ENCODE measurements at regions not wholly inside any gene's neighbourhood (a gene's known extent, or its start where the extent isn't known, plus 50 kb on each side); places are given as distances from the start of the nearest gene placed in this dataset.

DNA sequence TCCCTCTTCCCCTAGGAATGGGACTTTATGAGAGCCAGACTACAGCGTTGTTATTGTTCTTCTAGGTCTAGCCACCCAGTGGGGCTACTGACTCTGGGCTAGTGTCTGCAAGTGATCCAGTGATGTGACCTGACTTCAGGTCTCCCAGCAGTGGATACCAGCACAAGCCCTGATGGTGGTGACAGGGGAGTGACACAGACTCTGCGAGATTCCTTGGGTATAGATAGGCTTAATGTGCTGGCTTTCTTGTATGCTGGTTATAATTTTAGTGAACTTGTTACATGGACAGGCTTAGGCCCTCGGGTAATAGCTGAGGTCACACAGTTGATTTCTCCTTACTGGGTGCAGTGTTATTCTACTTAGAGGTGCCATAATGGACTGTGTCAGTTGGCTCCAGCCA, 106.9 kb downstream of the TBC1D30 start:
- Histone ChIP-seq H3K36me3 (ENCODE audit: insufficient read depth, low read length) (no peaks in the 10 kb centered on the region), H3K27me3 (ENCODE audit: control insufficient read depth, insufficient read depth, low read length) (peaks cover 13% of the 10 kb centered on the region), H3K9ac (ENCODE audit: low read depth, low read length) (no peak overlapping the region), H3K4me1 (ENCODE audit: control insufficient read depth, insufficient read depth, low read length) (no peaks in the 10 kb centered on the region), H3K4me2 (ENCODE audit: low read length) (no peak overlapping the region), H3K4me3 (ENCODE audit: low read length) (no peak overlapping the region), H3K9me3 (replicated peaks; ENCODE audit: low read length) (no peaks in the 10 kb centered on the region)

DNA sequence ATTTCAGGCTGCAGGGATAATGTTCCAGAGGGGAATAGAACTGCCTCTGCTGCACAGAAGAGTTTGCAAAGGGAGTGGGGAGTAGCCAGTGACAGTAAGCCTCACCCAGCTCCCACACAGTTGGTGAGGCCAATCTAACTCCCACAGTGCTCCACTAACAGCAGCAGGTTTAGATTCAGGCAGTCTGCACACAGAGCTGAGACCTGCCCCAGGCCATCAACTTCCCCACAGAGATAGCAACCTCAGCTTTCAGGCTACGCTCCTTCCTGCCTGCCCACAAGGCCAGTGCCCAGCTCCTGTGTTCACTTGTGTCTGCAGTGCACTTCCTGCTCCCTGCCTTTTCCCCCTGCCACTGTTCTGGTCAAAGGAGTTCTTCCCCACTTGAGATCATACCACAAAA, 107.5 kb downstream of the TBC1D30 start:
- Histone ChIP-seq H3K9me3 (replicated peaks; ENCODE audit: low read length) (no peaks in the 10 kb centered on the region), H3K9ac (ENCODE audit: low read depth, low read length) (no peak overlapping the region), H3K36me3 (ENCODE audit: insufficient read depth, low read length) (no peaks in the 10 kb centered on the region), H3K27me3 (ENCODE audit: control insufficient read depth, insufficient read depth, low read length) (peaks cover 15% of the 10 kb centered on the region), H3K4me1 (ENCODE audit: control insufficient read depth, insufficient read depth, low read length) (no peaks in the 10 kb centered on the region), H3K4me2 (ENCODE audit: low read length) (no peak overlapping the region), H3K4me3 (ENCODE audit: low read length) (no peak overlapping the region)

DNA sequence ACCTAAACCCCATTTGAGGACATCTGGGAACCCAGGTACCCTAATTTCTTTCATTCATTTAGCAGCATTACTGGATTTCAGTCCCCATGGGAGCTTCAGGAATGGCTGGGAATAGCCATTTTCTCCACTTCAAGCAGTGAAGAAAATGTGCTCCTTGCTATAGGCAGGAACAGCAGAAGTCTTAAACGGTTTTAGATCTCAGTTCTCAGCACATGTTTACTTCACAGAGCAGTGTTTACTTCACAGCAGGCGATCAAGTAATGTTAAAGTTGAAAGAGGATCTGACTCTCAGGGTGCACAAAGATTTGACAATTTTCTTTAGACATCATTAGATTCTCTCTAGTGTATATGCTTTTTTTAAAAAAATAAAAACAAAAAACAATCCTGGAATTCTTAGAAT, 109.3 kb downstream of the TBC1D30 start:
- Histone ChIP-seq H3K9me3 (replicated peaks; ENCODE audit: low read length) (no peaks in the 10 kb centered on the region), H3K4me2 (ENCODE audit: low read length) (no peak overlapping the region), H3K4me3 (ENCODE audit: low read length) (no peak overlapping the region), H3K36me3 (ENCODE audit: insufficient read depth, low read length) (no peaks in the 10 kb centered on the region), H3K9ac (ENCODE audit: low read depth, low read length) (no peak overlapping the region), H3K4me1 (ENCODE audit: control insufficient read depth, insufficient read depth, low read length) (no peaks in the 10 kb centered on the region), H3K27me3 (ENCODE audit: control insufficient read depth, insufficient read depth, low read length) (peaks cover 9% of the 10 kb centered on the region)

DNA sequence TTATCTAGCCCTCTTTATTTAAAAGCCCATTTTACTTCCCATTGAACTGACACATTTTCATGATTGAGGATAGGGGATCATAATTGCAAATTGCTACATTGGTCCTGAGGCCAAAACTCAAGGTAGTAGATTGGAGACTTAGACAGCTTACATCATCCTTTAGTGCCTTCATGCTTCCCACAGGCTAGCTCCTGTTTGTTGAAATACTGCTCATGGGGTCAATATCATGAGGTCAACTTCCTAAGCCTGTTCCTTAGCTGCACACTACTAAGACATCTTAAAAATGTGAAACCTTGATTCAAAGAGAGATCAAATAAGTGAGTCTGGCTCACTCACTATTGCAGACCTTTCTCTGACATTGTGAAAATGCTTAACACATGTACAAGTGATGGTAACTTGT, 113.0 kb downstream of the TBC1D30 start:
- Histone ChIP-seq H3K36me3 (ENCODE audit: insufficient read depth, low read length) (no peaks in the 10 kb centered on the region), H3K27me3 (ENCODE audit: control insufficient read depth, insufficient read depth, low read length) (peaks cover 12% of the 10 kb centered on the region), H3K4me3 (ENCODE audit: low read length) (no peak overlapping the region), H3K4me2 (ENCODE audit: low read length) (no peak overlapping the region), H3K4me1 (ENCODE audit: control insufficient read depth, insufficient read depth, low read length) (no peaks in the 10 kb centered on the region), H3K9ac (ENCODE audit: low read depth, low read length) (no peak overlapping the region), H3K9me3 (replicated peaks; ENCODE audit: low read length) (no peaks in the 10 kb centered on the region)

DNA sequence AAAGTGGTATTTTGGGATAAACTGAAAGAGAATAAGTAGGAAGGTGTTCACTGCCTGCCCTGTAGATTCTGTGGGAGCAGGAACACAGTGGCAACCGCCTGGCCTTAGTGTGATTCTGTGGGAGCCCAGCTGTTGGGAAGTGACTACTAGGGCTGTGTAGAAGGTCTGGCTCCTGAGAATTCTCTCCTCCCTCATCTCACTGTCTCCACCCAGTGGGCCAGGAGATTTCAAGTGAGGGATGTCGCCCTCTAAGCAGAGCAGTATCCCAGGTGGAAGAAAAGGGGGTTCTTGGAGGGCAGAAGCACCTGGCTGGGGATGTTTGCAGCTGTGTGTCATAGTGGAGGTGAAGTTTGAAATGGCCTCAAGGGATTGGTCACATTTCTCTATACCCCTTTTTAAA, 113.7 kb downstream of the TBC1D30 start:
- H3K27me3 ChIP-seq (ENCODE audit: control insufficient read depth, insufficient read depth, low read length), result peaks cover 6% of the 10 kb centered on the region
- no peaks in the 10 kb centered on the region for H3K9me3 ChIP-seq (replicated peaks; ENCODE audit: low read length)
- H3K4me1 ChIP-seq (ENCODE audit: control insufficient read depth, insufficient read depth, low read length), result peaks cover 3% of the 10 kb centered on the region
- H3K9ac ChIP-seq (ENCODE audit: low read depth, low read length), result no peak overlapping the region
- no peak overlapping the region for H3K4me3 ChIP-seq (ENCODE audit: low read length)
- no peaks in the 10 kb centered on the region for H3K36me3 ChIP-seq (ENCODE audit: insufficient read depth, low read length)
- H3K4me2 ChIP-seq (ENCODE audit: low read length), result no peak overlapping the region

DNA sequence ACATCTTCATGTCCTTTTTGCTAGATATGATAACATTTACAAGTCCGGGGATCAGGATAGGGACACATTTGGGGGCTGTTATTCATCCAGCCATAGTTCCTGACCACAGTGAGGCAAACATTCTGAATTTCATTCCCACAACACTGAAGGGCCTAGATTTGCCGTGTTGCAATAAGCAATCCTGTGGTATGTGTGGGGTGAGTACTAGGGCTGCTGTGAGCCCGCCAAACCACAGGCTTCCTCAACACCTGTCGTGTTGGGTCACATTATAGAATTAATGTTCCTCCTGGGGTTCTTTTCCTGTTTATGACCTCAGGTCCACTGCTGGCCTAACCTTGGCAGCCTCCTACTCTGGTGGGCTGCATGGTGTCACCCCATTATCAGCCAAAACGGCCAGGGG, 119.2 kb downstream of the TBC1D30 start:
- Histone ChIP-seq H3K27me3 (ENCODE audit: control insufficient read depth, insufficient read depth, low read length) (peaks cover 6% of the 10 kb centered on the region), H3K4me3 (ENCODE audit: low read length) (no peak overlapping the region), H3K4me1 (ENCODE audit: control insufficient read depth, insufficient read depth, low read length) (peaks cover 26% of the 10 kb centered on the region), H3K36me3 (ENCODE audit: insufficient read depth, low read length) (no peaks in the 10 kb centered on the region), H3K9ac (ENCODE audit: low read depth, low read length) (no peak overlapping the region), H3K9me3 (replicated peaks; ENCODE audit: low read length) (no peaks in the 10 kb centered on the region), H3K4me2 (ENCODE audit: low read length) (no peak overlapping the region)

DNA sequence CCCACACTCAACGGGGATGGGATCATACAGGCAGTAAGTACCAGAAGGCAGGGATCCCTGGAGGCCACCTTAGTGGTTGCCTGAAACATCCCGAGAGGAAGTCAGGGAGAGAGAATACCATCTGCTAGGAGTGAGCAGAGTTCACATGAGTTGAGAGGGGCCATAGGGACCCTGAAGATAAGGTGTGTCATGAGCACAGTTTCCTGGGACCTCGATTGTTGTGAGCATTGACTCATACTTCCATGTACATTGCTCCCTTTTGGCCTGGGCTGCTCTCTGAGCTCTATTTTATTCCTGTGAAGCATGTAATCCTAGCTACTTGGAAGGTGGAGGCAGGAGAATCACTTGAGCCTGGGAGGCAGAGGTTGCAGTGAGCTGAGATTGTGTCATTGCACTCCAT, 120.5 kb downstream of the TBC1D30 start:
- H3K9me3 ChIP-seq (replicated peaks; ENCODE audit: low read length), result no peaks in the 10 kb centered on the region
- H3K4me2 ChIP-seq (ENCODE audit: low read length), result no peak overlapping the region
- H3K9ac ChIP-seq (ENCODE audit: low read depth, low read length), result no peak overlapping the region
- no peaks in the 10 kb centered on the region for H3K36me3 ChIP-seq (ENCODE audit: insufficient read depth, low read length)
- no peak overlapping the region for H3K4me3 ChIP-seq (ENCODE audit: low read length)
- peaks cover 3% of the 10 kb centered on the region for H3K27me3 ChIP-seq (ENCODE audit: control insufficient read depth, insufficient read depth, low read length)
- H3K4me1 ChIP-seq (ENCODE audit: control insufficient read depth, insufficient read depth, low read length), result peaks cover 26% of the 10 kb centered on the region

DNA sequence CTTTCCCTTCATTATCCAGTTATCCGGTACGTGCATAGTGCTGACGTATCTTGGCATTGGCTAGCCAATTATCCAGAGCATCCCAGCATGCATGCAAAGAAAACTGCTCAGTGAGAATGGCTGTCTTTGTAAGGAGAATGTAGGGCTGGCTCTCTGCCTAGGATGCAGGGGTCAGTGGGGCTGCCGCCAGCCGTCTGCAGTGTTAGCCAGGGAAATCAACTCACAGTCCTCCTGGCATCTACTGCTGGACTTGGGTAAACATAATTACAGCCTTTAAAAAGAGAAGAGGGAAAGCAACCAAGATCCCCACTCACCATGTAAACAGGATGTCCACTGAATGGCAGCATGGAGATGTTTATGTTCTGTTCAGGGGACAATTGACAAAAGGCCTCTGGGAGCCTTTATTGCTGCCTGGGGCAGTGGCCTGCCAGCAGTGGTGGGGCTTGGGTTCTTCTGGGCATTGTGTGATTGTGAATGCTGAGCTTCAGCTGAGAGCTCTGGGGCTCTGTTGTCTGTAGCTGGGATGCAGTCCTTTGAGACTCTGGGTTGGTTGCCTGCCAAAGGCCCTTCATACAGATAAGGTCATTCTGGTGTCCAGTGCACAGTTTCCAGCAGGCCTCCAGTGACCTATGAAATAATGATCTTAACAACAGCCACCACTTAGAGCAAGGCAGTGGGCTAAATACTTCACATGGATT, 121.8 kb downstream of the TBC1D30 start:
- Histone ChIP-seq H3K9ac (ENCODE audit: low read depth, low read length) (no peak overlapping the region), H3K27me3 (ENCODE audit: control insufficient read depth, insufficient read depth, low read length) (peaks cover 5% of the 10 kb centered on the region), H3K4me3 (ENCODE audit: low read length) (no peak overlapping the region), H3K9me3 (replicated peaks; ENCODE audit: low read length) (no peaks in the 10 kb centered on the region), H3K36me3 (ENCODE audit: insufficient read depth, low read length) (no peaks in the 10 kb centered on the region), H3K4me2 (ENCODE audit: low read length) (no peak overlapping the region), H3K4me1 (ENCODE audit: control insufficient read depth, insufficient read depth, low read length) (peaks cover 36% of the 10 kb centered on the region)

DNA sequence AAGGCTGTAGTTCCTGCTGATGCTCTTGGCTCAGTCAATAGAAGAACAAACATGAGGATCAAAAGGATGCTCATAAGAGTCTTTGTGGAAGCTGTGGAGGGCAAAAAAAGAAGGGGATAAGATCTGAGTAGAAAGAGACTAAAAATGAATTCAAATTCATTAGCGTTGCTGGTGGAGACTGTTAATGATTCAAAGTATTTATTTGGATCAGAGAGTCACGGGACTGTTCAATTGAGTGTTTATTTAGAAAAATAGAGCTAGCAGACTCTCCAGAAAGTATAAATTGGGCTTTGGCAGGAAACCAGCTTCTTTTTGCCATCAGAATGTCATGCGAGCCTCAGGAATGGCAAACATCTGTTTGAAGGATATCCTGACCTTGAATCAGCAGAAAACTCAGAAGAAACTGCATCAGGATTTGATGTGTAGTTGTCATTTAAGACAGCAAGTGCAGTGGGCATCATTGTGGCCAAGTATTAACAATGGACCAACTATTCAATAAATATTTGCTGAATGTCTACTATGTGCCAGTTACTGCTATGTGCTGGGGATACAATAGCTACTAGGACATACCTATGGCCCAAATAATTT, 126.4 kb downstream of the TBC1D30 start:
- peaks cover 26% of the 10 kb centered on the region for H3K27me3 ChIP-seq (ENCODE audit: control insufficient read depth, insufficient read depth, low read length)
- no peak overlapping the region for H3K4me2 ChIP-seq (ENCODE audit: low read length)
- peaks cover 16% of the 10 kb centered on the region for H3K4me1 ChIP-seq (ENCODE audit: control insufficient read depth, insufficient read depth, low read length)
- no peaks in the 10 kb centered on the region for H3K9me3 ChIP-seq (replicated peaks; ENCODE audit: low read length)
- H3K4me3 ChIP-seq (ENCODE audit: low read length), result no peak overlapping the region
- no peaks in the 10 kb centered on the region for H3K36me3 ChIP-seq (ENCODE audit: insufficient read depth, low read length)
- no peak overlapping the region for H3K9ac ChIP-seq (ENCODE audit: low read depth, low read length)

DNA sequence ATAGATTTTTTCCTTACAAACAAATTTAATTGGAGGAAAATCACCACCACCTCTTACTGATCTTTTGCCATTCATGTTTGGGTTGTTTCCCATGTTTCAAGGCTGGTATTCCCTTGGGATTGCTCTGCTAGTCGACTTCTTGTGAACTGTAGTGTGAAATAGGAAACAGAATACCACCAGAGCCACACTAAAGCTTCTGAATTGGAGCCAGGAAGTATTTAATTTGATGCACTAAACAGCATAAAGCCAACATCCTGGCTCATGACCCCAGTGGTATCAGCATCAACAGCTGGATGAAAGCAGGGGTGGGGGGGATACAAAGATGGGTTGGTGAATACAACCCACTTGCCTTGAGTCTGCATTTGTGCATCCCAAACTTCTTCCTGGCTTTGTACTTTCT, 127.5 kb downstream of the TBC1D30 start:
- Histone ChIP-seq H3K4me2 (ENCODE audit: low read length) (no peak overlapping the region), H3K4me3 (ENCODE audit: low read length) (no peak overlapping the region), H3K36me3 (ENCODE audit: insufficient read depth, low read length) (no peaks in the 10 kb centered on the region), H3K9ac (ENCODE audit: low read depth, low read length) (no peak overlapping the region), H3K27me3 (ENCODE audit: control insufficient read depth, insufficient read depth, low read length) (peaks cover 28% of the 10 kb centered on the region), H3K4me1 (ENCODE audit: control insufficient read depth, insufficient read depth, low read length) (peaks cover 10% of the 10 kb centered on the region), H3K9me3 (replicated peaks; ENCODE audit: low read length) (no peaks in the 10 kb centered on the region)

DNA sequence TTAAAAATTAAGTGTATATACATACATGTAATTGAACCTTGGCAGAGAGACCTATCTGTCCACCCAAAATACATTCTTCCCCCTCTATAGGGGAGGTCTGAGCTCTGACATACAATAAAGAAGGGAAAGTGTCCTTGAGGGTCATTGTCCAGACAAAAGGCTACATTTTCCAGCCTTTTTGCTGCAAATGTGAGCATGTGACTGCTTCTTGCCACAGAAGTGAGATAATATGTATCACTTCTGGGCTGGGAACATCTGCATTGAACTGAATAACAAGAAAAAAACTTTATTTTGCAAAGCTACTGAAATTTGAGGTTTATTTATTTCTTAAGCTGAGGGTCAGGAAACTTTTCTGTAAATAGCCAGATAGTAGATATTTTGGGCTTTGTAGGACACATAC, 131.3 kb downstream of the TBC1D30 start:
- no peak overlapping the region for H3K4me2 ChIP-seq (ENCODE audit: low read length)
- H3K4me3 ChIP-seq (ENCODE audit: low read length), result no peak overlapping the region
- H3K9ac ChIP-seq (ENCODE audit: low read depth, low read length), result no peak overlapping the region
- H3K36me3 ChIP-seq (ENCODE audit: insufficient read depth, low read length), result no peaks in the 10 kb centered on the region
- peaks cover 6% of the 10 kb centered on the region for H3K4me1 ChIP-seq (ENCODE audit: control insufficient read depth, insufficient read depth, low read length)
- no peaks in the 10 kb centered on the region for H3K9me3 ChIP-seq (replicated peaks; ENCODE audit: low read length)
- peaks cover 30% of the 10 kb centered on the region for H3K27me3 ChIP-seq (ENCODE audit: control insufficient read depth, insufficient read depth, low read length)

DNA sequence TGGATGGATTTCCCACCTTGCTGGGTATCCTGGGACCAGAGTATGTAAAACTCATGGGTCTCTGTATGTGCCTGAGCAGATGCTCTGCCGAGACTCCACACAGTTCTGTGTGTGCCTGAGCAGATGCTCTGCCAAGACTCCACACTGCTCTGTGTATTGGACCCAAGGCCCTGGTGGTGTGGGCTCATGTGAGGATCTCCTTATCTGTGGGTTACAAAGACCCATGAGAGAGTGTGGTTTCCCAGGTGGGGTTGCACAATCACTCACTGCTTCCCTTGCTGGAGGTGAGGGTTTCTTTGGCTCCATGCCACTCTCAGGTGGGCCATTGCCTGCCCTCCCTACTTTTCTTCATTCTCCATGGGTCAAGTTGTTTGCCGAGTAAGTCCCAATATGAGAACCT, 141.5 kb downstream of the TBC1D30 start:
- Histone ChIP-seq H3K9ac (ENCODE audit: low read depth, low read length) (no peak overlapping the region), H3K4me2 (ENCODE audit: low read length) (no peak overlapping the region), H3K4me3 (ENCODE audit: low read length) (no peak overlapping the region), H3K27me3 (ENCODE audit: control insufficient read depth, insufficient read depth, low read length) (peaks cover 8% of the 10 kb centered on the region), H3K9me3 (replicated peaks; ENCODE audit: low read length) (no peaks in the 10 kb centered on the region), H3K36me3 (ENCODE audit: insufficient read depth, low read length) (no peaks in the 10 kb centered on the region), H3K4me1 (ENCODE audit: control insufficient read depth, insufficient read depth, low read length) (peaks cover 10% of the 10 kb centered on the region)
